ENCODE measurements at regions not wholly inside any gene's neighbourhood (a gene's known extent, or its start where the extent isn't known, plus 50 kb on each side); places are given as distances from the start of the nearest gene placed in this dataset.
A peak's percentile ranks its signal among the peaks of the same experiment; 100 is the strongest.

GRCh38 chr6:165863801-165864200, 200.8 kb upstream of the PDE10A start:
- H3K27me3 ChIP-seq (ENCODE audit: insufficient read depth, low read length, poor library complexity), result no peaks in the 10 kb centered on the region
- H3K79me2 ChIP-seq (ENCODE audit: insufficient read depth, low read length), result no peaks in the 10 kb centered on the region
- no peak for ATAC-seq (ENCODE audit: insufficient read depth, low read depth)

DNA sequence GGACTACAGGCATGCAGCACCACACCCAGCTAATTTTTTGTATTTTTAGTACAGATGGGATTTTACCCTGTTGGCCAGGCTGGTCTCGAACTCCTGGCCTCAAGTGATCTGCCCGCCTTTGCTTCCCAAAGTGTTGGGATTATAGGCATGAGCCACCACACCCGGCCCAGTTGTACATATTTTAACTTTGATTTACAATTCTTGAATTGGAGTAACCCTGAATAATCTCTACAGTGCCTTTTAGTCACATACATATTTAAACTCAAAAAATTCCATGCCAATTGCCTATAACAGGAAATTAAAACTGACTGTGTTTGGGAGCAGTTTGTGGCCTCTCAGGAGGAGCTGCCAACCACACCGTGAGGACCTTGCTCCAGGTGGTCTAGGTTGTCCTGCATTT, 199.8 kb upstream of the PDE10A start:
- no peak for DNase-seq
- no peak for ATAC-seq (ENCODE audit: insufficient read depth, low read depth)
- H2AFZ ChIP-seq (ENCODE audit: low read depth, low read length), result no peak overlapping the region
- H3K79me2 ChIP-seq (ENCODE audit: insufficient read depth, low read length), result no peaks in the 10 kb centered on the region
- H3K4me3 ChIP-seq (ENCODE audit: low read depth in 1 of 2, low read length in 2 of 2), result no peak overlapping the region
- no peaks in the 10 kb centered on the region for H3K36me3 ChIP-seq (ENCODE audit: insufficient read depth, low read length)
- peaks cover 8% of the 10 kb centered on the region; the same call in 1 of the 2 replicates for H3K4me1 ChIP-seq (ENCODE audit: insufficient read depth, low read length)
- no peak for TF ChIP-seq EZH2 (IDR thresholded peaks at IDR 0.05; ENCODE audit: borderline replicate concordance, low read depth, low read length, severe bottlenecking)
- TF ChIP-seq CTCF (IDR thresholded peaks at IDR 0.05; ENCODE audit: borderline replicate concordance, extremely low read depth, low read length, poor library complexity, severe bottlenecking), result no peak
- H3K27ac ChIP-seq (ENCODE audit: low read length), result no peak overlapping the region
- H3K27me3 ChIP-seq (ENCODE audit: insufficient read depth, low read length, poor library complexity), result no peaks in the 10 kb centered on the region
- H3K9ac ChIP-seq (ENCODE audit: low read depth, low read length), result no peak overlapping the region
- peaks cover 2% of the 10 kb centered on the region for H3K9me3 ChIP-seq (ENCODE audit: insufficient read depth, low read length, severe bottlenecking)
- no peak overlapping the region for H3K4me2 ChIP-seq (ENCODE audit: insufficient read depth, low read length)
- H4K20me1 ChIP-seq (ENCODE audit: insufficient read depth, low read length), result no peaks in the 10 kb centered on the region

More at GRCh38 chr6:165863801-165864200, 200.8 kb upstream of the PDE10A start:
- H3K27ac ChIP-seq (ENCODE audit: low read length), result no peak overlapping the region
- H2AFZ ChIP-seq (ENCODE audit: low read depth, low read length), result no peak overlapping the region
- H3K9ac ChIP-seq (ENCODE audit: low read depth, low read length), result no peak overlapping the region
- no peak overlapping the region for H3K4me2 ChIP-seq (ENCODE audit: insufficient read depth, low read length)
- H3K4me3 ChIP-seq (ENCODE audit: low read depth in 1 of 2, low read length in 2 of 2), result no peak overlapping the region
- no peaks in the 10 kb centered on the region for H4K20me1 ChIP-seq (ENCODE audit: insufficient read depth, low read length)
- peaks cover 8% of the 10 kb centered on the region; the same call in 1 of the 2 replicates for H3K4me1 ChIP-seq (ENCODE audit: insufficient read depth, low read length)
- no peak for TF ChIP-seq EZH2 (IDR thresholded peaks at IDR 0.05; ENCODE audit: borderline replicate concordance, low read depth, low read length, severe bottlenecking)
- no peak for TF ChIP-seq CTCF (IDR thresholded peaks at IDR 0.05; ENCODE audit: borderline replicate concordance, extremely low read depth, low read length, poor library complexity, severe bottlenecking)
- no peaks in the 10 kb centered on the region for H3K36me3 ChIP-seq (ENCODE audit: insufficient read depth, low read length)
- H3K9me3 ChIP-seq (ENCODE audit: insufficient read depth, low read length, severe bottlenecking), result peaks cover 2% of the 10 kb centered on the region
- no peak for DNase-seq

- H3K4me2 ChIP-seq (ENCODE audit: insufficient read depth, low read length), result no peak overlapping the region
- no peak overlapping the region for H3K27ac ChIP-seq (ENCODE audit: low read length)
- peaks cover 1% of the 10 kb centered on the region for H3K9me3 ChIP-seq (ENCODE audit: insufficient read depth, low read length, severe bottlenecking)
- H4K20me1 ChIP-seq (ENCODE audit: insufficient read depth, low read length), result no peaks in the 10 kb centered on the region
- no peak overlapping the region for H3K9ac ChIP-seq (ENCODE audit: low read depth, low read length)
- no peak for ATAC-seq (ENCODE audit: insufficient read depth, low read depth)
- H3K27me3 ChIP-seq (ENCODE audit: insufficient read depth, low read length, poor library complexity), result no peaks in the 10 kb centered on the region
- DNase-seq, result no peak
- no peak for TF ChIP-seq CTCF (IDR thresholded peaks at IDR 0.05; ENCODE audit: borderline replicate concordance, extremely low read depth, low read length, poor library complexity, severe bottlenecking)
- no peak for TF ChIP-seq EZH2 (IDR thresholded peaks at IDR 0.05; ENCODE audit: borderline replicate concordance, low read depth, low read length, severe bottlenecking)
- H3K36me3 ChIP-seq (ENCODE audit: insufficient read depth, low read length), result no peaks in the 10 kb centered on the region
- H3K79me2 ChIP-seq (ENCODE audit: insufficient read depth, low read length), result no peaks in the 10 kb centered on the region
- H3K4me1 ChIP-seq (ENCODE audit: insufficient read depth, low read length), result peaks cover 8% of the 10 kb centered on the region; the same call in 1 of the 2 replicates
- no peak overlapping the region for H2AFZ ChIP-seq (ENCODE audit: low read depth, low read length)
- no peak overlapping the region for H3K4me3 ChIP-seq (ENCODE audit: low read depth in 1 of 2, low read length in 2 of 2)
These were observed 198.2 kb upstream of the PDE10A start for GRCh38 chr6:165861226-165861625.

GRCh38 chr6:165858586-165858985, 195.5 kb upstream of the PDE10A start:
- H4K20me1 ChIP-seq (ENCODE audit: insufficient read depth, low read length), result no peaks in the 10 kb centered on the region

More at GRCh38 chr6:165858586-165858985, 195.5 kb upstream of the PDE10A start:
- no peaks in the 10 kb centered on the region for H3K4me1 ChIP-seq (ENCODE audit: insufficient read depth, low read length)
- TF ChIP-seq CTCF (IDR thresholded peaks at IDR 0.05; ENCODE audit: borderline replicate concordance, extremely low read depth, low read length, poor library complexity, severe bottlenecking), result peak; percentile 19
- TF ChIP-seq EZH2 (IDR thresholded peaks at IDR 0.05; ENCODE audit: borderline replicate concordance, low read depth, low read length, severe bottlenecking), result no peak
- H3K27me3 ChIP-seq (ENCODE audit: insufficient read depth, low read length, poor library complexity), result no peaks in the 10 kb centered on the region
- DNase-seq, result no peak
- no peak overlapping the region for H2AFZ ChIP-seq (ENCODE audit: low read depth, low read length)
- no peak for ATAC-seq (ENCODE audit: insufficient read depth, low read depth)
- H3K27ac ChIP-seq (ENCODE audit: low read length), result no peak overlapping the region
- H3K9me3 ChIP-seq (ENCODE audit: insufficient read depth, low read length, severe bottlenecking), result no peaks in the 10 kb centered on the region
- no peak overlapping the region for H3K4me3 ChIP-seq (ENCODE audit: low read depth in 1 of 2, low read length in 2 of 2)
- H3K36me3 ChIP-seq (ENCODE audit: insufficient read depth, low read length), result no peaks in the 10 kb centered on the region
- H3K4me2 ChIP-seq (ENCODE audit: insufficient read depth, low read length), result no peak overlapping the region
- H3K79me2 ChIP-seq (ENCODE audit: insufficient read depth, low read length), result no peaks in the 10 kb centered on the region
- H3K9ac ChIP-seq (ENCODE audit: low read depth, low read length), result no peak overlapping the region

All from DND-41 (cell line).